ENCODE measurements at regions not wholly inside any gene's neighbourhood (a gene's known extent, or its start where the extent isn't known, plus 50 kb on each side); places are given as distances from the start of the nearest gene placed in this dataset.

- TF ChIP-seq, protein P1, sequence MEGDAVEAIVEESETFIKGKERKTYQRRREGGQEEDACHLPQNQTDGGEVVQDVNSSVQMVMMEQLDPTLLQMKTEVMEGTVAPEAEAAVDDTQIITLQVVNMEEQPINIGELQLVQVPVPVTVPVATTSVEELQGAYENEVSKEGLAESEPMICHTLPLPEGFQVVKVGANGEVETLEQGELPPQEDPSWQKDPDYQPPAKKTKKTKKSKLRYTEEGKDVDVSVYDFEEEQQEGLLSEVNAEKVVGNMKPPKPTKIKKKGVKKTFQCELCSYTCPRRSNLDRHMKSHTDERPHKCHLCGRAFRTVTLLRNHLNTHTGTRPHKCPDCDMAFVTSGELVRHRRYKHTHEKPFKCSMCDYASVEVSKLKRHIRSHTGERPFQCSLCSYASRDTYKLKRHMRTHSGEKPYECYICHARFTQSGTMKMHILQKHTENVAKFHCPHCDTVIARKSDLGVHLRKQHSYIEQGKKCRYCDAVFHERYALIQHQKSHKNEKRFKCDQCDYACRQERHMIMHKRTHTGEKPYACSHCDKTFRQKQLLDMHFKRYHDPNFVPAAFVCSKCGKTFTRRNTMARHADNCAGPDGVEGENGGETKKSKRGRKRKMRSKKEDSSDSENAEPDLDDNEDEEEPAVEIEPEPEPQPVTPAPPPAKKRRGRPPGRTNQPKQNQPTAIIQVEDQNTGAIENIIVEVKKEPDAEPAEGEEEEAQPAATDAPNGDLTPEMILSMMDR (IDR thresholded peaks at IDR 0.05; ENCODE audit: extremely low read depth in 1 of 2, insufficient read depth in 1 of 2, low read depth in 1 of 2, low read length in 2 of 2): no peak
- TF ChIP-seq POLR2AphosphoS5 (IDR thresholded peaks at IDR 0.05; ENCODE audit: insufficient read depth, low read depth, low read length) (no peak), EZH2 (IDR thresholded peaks at IDR 0.05; ENCODE audit: borderline replicate concordance, low read depth, low read length, severe bottlenecking) (no peak), MAX (IDR thresholded peaks at IDR 0.05; ENCODE audit: insufficient read depth, insufficient read length) (no peak), POLR2A (IDR thresholded peaks at IDR 0.05; ENCODE audit: low read depth, low read length) (no peak), FOS (IDR thresholded peaks at IDR 0.05; ENCODE audit: borderline replicate concordance, insufficient read depth, low read length) (no peak)
These were observed 404.3 kb downstream of the PID1 start for GRCh38 chr2:228866781-228867180.

Measured in endothelial cell of umbilical vein (primary cell).